UCSD-AML1 (cell line): ENCODE measurements at regions not wholly inside any gene's neighbourhood (a gene's known extent, or its start where the extent isn't known, plus 50 kb on each side); places are given as distances from the start of the nearest gene placed in this dataset.

ENCODE experiments used
- DNase-seq: peaks from one replicate; lab custom pipeline; 2025; ENCODE audit not compliant: unreplicated experiment; lab: John Stamatoyannopoulos, UW

DNA sequence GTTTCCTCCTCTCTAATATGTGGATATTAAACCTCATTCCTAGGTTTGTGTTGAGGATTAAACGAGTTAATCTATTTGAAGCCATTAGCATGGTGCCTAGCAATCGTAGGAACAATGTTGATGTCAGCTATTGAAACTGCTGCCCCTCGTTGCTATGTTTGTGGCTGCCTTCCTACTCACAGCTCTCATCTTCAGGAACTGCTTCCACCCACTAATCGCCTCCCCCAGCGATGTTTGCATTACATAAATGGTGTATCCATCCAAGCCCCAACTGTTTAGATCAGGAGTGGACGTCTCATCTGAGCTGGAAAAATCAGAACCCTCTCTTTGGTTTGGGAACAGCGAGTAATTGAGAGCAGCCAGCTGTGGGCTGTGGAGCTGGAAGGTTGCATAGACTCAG lies 416.6 kb downstream of the ARHGEF28 start:
- DNase-seq, result no peak

DNA sequence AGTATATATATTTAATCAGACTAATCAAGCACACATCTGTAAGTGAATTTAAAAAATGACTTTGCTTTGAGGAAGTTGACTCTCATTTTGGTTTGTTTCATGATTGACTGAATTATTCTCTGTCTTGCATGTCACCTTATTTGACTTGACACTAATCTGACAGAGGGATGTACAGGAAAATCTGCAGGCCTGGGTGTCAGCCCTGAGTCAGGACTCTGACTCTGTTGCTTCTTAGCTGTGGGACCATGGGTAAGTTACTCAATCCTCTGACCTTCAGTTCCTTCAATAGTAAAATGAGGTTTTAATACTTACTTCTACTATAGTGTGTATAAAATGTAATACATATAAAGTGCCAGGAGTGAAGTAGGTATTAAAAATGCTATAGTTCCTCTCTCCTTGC lies 415.9 kb downstream of the ARHGEF28 start:
- no peak for DNase-seq

DNA sequence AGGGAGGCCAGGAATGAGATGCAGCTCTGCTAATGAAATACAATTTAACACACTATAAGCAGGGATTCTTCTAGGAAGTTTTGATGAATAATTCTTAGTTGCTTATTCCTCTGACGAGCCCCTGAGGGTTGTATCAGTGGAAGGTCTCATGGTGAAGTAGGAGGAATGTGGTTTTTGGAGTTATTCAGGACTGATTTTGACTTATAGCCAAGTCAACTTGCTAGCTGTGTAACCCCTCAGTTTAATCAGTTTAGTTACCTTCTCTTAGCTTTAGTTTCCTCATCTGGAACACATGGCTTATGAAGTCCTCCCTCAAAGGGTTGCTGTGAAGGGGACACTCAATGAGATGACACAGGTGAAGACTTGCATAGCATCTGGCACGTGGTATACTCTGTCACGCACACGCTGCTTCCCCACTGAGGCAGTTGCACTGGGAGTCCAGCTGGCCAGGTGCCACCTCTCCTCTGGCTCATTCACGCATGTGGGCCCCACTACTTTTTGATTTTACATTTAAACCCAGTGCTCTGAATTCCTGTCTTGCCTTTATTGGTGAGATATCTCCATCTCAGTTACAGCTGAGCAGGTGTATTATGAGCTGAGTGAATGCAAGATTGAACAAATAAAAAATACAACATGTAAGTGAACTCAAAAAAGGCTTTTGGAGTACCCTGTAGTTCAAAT lies 415.0 kb downstream of the ARHGEF28 start:
- DNase-seq, result no peak

DNA sequence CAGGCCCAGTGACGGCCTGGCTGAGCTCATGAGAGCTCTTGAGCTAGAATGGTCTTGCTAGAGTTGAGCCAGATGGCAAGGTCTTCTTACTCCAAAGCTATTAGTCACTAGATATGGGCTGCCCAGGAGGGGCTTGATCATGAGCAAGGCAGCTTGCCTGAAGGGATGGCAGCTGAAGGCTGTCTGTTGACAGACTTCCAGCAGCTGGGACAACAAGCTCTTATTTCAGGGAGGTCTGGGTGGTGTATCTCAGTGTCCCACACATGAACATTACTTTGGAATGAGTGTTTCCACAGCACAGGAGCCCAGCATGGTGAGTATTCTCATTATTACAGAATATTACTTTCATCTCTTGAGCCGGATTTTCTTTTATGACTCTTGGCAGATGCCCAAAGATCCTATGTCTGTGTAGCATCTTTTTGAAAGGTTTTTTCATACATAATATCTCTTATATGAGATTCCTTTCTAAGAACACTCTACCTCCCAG lies 414.1 kb downstream of the ARHGEF28 start:
- DNase-seq, result no peak

DNA sequence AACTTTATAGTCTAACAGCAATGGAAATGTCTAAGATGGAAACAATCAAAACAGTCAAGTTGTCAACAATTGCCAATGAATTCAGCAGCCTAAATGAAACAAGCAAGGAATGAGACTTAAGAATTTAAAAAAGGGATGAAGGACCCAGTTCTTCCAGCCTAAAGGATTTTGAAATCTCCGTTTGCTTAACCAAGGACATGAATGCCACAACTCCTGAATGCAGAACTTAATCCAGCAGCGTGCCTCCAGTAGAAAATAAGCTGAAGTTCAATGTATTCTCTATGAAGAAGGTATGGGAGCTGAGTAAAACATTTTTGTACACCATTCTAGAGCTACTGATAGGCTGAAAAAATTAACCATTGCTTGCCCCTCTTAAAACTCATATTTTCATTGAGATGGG lies 411.3 kb downstream of the ARHGEF28 start:
- no peak for DNase-seq

DNA sequence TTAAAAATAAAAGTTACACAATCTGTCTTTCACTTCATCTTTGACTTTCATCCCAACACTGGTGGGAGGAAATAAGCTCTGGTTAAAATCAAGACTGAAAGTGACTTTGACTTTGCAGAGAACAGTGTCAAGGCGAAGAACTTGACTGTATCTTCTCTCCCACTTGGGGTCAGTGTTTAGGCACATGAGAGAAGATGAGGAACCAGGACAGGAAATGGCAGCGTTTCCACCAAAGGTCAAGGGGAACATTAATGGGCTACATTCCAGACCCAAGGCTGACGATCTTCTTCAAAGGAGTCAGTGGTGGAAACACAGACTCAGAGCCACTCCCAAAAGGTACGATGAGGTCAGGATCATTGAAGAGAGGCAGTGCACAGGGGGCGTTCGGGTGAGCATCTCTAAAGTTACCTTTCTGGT lies 409.5 kb downstream of the ARHGEF28 start:
- DNase-seq, result peak; percentile 24

DNA sequence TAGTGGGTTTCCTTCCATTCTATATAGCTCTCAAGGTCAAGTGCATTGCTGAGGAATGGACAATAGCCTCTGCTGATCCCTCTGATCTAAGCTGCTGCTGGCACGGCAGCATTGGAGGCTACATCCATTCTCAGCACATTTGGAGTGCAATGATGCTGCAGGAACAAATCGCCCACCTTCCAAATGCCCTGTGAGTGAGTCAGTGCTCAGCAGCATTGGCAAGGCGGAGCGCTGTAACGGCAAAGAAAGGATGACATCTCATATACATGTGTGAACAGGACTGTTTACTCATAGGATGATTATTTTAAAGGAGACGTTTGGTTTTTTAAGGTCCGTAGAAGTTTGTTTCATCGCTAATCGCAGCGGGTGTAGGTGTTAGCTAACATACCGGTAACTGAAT lies 408.7 kb downstream of the ARHGEF28 start:
- no peak for DNase-seq

DNA sequence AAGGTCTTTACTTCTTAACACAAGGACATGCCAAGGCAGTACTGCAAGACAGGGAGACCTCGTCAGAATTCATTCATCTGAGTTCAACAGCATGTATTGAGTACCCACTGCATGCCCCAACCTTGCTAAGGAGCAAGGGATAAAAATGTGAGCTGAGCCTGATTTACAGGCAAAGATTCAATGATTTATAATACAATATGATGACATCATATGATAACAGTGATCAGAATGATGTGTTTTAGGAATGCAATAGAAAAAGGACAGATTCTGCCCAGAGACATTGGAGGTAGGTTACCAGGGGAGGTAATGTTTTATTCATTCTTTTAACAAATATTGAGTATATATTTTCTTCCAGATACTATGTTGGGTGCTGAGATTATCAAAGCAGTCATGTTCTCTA lies 406.6 kb downstream of the ARHGEF28 start:
- no peak for DNase-seq

DNA sequence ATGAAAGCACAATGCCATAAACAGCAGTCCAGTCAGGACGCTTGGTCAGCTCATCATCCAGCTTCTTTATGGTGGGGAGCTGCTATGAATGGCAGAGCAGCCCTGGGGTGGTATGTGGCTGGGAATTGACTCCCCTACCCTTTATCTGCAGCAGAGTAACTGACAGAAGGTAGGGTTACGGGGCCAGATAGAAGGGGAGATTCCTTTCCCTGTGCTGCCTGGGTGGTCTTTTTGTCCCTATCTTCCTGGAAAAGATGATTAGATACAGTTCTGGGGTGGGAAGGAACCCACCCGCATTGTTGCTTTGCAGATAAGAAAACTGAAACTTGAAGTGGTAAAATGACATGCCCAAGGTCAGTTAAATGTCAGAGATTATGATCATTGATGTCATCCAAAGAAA lies 405.5 kb downstream of the ARHGEF28 start:
- no peak for DNase-seq

DNA sequence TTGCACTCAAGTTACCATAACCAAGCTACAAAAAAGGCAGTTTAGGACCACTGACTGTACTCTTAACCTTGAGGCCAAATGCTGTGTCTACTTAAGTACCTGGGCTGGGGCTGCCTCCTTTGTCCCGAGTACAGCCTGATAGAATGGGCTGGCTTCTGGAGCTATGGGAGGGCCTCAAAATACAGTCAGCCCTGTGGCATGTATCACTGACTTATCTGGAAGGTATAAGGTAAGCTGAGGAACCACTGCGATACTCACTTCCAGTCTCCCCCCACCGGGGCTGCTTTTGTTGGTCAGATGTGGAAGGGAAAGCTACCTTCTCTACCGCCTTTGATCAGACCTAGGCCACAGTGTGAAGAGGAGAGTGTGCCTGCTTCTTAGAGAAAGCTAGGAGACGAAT lies 404.8 kb downstream of the ARHGEF28 start:
- no peak for DNase-seq

DNA sequence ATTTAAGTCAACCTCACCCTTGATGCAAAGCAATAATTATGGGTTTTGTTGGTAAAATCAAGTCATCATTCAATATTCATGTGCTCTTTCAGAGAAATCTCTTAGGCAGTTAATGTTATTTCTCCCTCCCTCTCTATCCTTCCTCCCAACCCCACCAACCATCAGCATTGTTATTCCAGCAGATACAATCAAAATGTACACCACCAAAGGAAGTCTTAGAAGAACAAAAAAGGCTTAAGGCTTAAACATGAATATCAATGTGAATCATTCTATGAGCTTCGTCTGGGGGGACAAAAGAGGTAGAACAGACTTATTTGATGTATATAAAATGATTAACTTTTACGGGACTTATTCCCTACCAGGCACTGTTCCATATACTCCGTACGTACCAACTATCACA lies 404.4 kb downstream of the ARHGEF28 start:
- no peak for DNase-seq

DNA sequence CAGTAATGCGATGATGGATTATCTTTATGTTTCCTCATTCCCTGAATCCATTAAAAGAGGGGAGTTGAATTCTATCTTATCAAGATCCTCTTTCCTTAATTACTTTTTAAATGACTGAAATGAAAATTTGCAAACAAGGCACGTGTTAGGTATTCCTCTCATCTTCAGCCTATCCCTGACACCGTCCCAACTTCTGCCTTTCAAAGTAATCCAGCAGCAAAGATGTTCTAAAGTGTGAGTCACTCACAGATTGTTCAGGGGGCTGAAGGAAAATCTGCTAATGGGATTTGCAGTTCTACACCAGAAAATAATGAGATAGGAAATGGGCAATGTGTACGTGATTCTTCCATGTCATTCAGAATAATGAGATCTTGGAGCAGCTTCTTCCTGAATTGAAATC lies 403.0 kb downstream of the ARHGEF28 start:
- no peak for DNase-seq

DNA sequence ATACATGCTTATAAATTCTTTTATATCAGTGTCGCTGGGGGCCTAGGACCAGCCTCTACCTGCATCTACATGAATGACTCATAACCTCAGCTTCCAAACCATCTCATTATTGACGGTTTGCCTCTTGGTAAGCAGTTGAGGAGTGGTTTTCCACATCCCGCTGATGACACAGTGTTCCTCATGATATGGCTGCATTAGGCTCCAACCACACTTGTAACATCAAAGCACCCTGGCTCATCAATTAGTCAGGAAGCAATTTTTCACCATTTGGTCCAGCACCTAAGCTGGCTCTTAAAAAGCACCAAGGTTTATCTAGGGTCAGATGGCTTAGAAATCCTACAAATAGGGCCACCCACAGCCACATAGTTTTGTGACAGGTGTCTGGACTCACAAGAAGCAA lies 402.4 kb downstream of the ARHGEF28 start:
- no peak for DNase-seq

DNA sequence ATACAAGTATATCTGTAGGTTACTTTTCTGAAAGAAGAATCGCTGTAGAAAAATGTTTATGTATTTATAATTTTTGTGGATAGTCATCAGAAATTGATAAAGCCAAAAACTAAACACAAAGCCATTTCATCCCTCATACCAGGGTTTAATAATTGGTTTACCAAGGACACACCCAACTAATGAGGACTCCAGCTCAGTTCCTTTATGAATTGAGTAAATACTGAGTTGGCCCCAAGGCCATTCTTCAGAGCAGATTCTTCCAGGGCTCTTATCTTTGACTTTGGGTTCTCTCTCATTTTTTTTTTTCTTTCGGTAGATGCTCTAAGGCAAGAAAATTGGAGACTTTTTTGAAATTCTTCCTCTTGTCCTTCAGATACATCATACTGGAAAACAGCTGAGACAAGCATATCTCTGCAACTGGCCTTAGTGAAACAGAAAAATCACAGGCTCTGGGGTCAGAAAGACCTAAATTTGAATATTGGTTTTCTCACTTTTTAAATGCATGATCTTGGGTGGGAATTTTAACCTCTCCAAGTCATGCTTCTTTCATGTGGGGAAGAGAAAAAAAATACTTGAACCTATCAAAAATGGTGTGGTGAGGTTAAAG lies 401.8 kb downstream of the ARHGEF28 start:
- no peak for DNase-seq

DNA sequence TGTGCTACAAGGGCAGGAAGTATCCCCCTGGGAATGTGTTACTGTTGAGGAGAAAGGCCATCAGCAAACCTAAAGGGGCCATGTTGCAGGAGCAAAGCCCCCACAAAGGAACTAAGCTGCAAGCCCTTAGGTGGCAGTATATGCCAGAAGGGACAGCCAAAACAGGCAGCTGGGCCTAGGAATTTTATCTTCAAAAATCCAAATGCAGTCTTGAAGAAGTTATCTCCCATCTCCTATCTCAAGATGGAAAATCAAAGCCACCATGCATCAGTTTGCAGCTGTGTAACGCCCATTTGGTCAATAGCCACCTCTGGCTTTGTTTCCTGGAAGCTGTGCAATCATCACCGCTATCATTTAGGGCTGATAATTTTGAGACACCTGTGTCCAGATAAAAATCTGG lies 400.3 kb downstream of the ARHGEF28 start:
- DNase-seq, result no peak

DNA sequence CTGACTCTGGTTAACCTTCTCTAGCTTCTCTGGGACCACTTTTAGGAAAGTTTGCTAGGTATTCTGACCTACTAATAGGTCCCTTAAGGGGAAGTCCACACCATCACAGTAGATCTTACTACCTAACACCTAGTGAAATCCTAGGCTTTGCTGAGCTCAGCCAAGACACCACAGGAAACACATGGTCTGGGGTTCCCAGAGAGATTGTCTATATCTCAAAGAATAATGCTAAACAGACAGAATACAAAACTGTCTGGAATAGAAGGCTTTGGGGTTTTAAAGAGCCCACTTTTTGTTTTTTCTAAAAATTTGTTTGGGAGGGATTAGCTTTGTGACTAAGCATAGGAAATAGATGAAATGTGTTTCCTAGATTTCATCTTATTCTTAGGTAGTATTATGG lies 395.1 kb downstream of the ARHGEF28 start:
- DNase-seq, result no peak

DNA sequence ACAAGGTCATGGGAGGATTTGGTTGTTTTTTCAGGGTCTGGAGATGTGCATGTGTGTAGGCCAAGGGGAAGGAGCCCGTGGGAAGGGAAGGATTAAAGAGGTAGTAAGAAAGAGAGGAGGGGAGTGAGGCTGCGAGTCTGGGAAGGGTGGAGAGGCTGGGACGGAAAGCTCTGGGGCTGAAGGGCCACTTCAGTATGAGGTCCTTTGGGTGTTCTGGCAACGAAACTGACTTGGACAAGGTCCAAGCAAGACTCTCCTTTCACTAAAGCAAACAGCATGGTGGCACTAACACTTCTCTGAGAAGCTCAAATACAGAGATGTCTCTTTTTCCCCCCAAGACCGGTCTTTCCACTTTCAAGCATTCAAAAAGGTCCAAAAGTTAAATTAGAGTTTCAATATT lies 394.5 kb downstream of the ARHGEF28 start:
- no peak for DNase-seq

DNA sequence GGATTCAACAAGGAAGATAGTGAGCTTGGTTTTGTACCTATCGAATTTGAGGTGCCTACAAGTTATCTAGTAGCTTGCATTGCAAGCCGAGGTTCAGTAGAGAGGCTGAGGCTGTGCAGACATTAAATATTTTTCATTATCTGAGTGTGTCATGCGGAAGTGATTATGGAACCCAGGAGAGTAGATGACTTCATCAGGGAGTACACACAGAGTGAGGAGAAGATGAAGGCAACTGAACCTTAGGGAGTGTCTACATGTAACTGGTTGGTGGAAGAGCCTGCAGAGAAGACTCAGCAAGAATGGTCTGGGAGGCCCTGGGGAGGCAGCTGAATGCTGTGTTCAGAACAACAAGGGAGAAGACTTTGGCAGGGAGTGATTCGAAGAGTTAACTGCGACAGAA lies 393.9 kb downstream of the ARHGEF28 start:
- no peak for DNase-seq

DNA sequence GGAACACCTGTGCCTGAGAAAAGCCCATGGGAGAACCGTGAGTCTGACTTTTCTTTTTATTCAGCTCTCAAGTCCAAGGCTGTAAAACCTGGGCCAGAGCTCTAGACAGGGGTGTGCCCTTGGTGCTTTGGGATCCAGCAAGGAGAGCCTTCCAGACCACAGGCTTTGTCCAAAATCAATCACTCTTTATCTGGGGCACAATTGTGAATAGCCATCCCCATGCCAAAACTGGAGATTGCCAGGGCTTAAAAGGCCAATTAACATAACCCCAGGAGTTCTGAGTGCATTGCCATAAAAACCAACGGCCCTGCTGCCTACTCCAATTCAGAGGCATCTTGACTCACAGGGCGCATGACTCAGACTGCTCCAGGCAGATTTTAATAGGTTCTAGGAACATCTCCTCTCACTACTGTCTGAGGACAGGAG lies 391.8 kb downstream of the ARHGEF28 start:
- no peak for DNase-seq

DNA sequence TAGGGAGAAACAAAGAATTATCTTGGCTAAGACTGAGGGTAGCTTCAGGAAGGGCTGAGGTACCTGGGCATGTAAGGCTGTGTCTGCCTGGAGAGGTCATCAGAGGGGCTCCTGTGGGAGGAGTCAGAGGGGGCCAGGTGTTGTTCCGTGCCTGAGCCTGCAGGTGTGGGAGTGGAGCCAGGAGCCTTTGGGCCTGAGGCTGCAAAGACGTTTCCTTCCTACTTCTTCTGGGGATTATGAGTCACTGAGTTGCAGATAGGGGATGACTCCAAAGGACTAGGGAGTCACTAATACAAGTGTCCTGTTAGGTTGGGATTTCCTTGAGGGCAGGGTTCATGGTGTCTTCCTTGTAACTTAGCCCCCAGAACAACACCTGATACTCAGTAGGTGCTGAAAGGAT lies 391.1 kb downstream of the ARHGEF28 start:
- no peak for DNase-seq

DNA sequence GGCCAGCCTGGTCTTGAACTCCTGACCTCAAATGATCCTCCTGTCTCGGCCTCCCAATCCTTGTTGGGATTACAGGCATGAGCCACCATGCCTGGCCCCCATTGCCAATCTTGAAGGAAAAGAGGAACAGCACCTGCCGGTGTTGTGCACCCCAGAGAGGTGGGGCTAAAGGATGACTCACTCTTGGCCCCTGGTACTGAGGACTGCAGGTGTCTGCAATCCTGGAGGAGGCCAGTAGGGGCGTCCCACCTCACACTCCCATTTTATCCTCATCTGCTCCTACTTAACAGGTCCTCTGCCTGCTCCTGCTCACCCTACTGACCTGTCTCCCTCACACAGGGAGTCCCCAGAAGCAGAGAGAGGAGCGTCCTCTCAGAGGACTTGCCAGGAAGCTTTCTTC lies 390.4 kb downstream of the ARHGEF28 start:
- DNase-seq, result no peak

DNA sequence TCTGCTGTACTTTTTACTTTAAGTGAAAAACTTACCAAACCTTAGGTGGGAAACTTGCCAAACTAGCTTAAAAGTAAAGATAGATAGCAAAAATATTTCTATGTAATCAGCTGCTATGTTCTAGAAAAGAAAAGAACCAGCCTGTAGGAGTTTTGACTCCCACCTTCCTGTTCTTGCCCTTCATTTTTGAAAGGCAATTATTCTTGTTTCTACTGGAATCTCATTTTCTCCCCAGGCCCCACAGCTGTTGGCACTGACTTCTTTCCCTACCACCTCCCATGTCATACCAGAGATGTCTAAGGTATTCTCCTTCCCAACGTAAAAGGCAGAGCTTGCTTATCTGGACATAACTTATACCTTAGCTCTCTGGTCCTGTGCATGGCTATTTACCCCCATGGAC lies 389.7 kb downstream of the ARHGEF28 start:
- no peak for DNase-seq

DNA sequence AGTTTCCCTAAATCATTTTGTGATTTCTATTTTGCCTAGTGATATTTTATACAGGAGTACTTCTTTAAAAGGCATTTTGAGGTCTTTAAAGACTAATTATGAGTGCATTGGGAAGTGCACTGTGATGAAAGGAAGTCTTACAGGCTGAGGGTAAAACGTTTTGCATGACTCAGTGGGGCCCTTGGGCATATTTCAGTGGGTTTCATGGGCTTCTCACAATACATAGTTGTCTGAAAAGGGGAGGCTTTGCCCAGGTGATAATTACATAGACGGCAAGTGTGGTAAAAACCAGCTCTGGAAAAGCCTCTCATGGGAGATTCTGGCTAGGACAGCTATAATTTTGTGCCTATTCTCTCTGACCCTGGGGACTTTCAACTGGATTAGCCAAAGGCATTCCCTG lies 387.2 kb downstream of the ARHGEF28 start:
- DNase-seq, result no peak
